ENCODE measurements at regions not wholly inside any gene's neighbourhood (a gene's known extent, or its start where the extent isn't known, plus 50 kb on each side); places are given as distances from the start of the nearest gene placed in this dataset.

DNA sequence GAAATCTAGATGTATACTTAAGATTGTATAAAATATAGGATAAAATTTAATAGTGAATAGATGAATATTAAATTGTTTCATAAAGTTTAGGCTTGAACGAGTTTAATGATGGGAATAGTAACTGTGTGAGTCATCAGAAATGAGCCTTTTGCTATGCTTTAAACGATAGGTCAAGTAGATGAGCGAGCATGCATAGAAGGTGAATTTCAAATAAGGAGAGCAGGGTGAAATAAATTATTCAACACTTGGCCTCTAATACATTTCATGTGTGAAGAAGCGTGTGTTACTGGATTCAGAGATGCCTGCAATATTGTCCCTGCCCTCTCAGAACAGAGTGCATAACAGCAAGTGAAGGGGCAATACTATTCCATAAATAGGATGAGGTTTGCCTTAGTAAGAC is 74.4 kb upstream of the EYA4 start:
- no peaks in the 10 kb centered on the region for H3K4me1 ChIP-seq
- H3K27me3 ChIP-seq (replicated peaks in 1 of 7): no peaks in the 10 kb centered on the region
- no peak overlapping the region for H3K27ac ChIP-seq
- 59 to 76% (median 68%) methylated on average over 4 of the region's 4 CpGs for WGBS, 5 donors
- TF ChIP-seq POLR2A (IDR thresholded peaks at IDR 0.05) (no peak), POLR2AphosphoS5 (IDR thresholded peaks at IDR 0.05) (no peak)
- no peak overlapping the region for H3K4me3 ChIP-seq
- intact Hi-C loops (cut with DNase I; ENCODE audit: low total_unique reads): no loop called here
- DNase-seq: no peak
- H3K36me3 ChIP-seq: no peaks in the 10 kb centered on the region
- peaks cover 0 to 2% (median 0%) of the 10 kb centered on the region in 8 donors for H3K9me3 ChIP-seq

DNA sequence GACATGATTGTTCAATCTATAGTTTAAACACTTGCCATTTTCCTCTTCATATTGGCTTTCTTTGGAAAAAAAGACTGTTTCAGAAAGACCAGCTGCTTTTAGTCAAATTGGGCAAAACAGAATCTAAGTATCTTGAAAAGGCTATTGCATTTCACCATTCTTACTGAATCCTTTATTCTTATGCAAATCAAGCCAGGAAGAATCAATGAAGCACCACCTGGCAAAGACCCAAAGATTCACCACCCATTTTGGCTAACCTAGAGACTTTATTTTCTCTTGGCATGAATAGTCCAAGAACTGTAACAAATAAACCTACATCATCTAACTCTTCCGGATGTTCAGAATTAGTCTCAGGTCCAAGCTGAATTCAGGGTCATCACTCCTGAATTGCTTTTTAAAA is 71.3 kb upstream of the EYA4 start:
- no peaks in the 10 kb centered on the region for H3K36me3 ChIP-seq
- H3K27ac ChIP-seq: no peak overlapping the region
- H3K4me1 ChIP-seq: no peaks in the 10 kb centered on the region
- H3K4me3 ChIP-seq: no peak overlapping the region
- intact Hi-C loops (cut with DNase I; ENCODE audit: low total_unique reads): no loop called here
- no peaks in the 10 kb centered on the region for H3K27me3 ChIP-seq (replicated peaks in 1 of 7)
- no peak for TF ChIP-seq POLR2A (IDR thresholded peaks at IDR 0.05)
- TF ChIP-seq, protein P1, sequence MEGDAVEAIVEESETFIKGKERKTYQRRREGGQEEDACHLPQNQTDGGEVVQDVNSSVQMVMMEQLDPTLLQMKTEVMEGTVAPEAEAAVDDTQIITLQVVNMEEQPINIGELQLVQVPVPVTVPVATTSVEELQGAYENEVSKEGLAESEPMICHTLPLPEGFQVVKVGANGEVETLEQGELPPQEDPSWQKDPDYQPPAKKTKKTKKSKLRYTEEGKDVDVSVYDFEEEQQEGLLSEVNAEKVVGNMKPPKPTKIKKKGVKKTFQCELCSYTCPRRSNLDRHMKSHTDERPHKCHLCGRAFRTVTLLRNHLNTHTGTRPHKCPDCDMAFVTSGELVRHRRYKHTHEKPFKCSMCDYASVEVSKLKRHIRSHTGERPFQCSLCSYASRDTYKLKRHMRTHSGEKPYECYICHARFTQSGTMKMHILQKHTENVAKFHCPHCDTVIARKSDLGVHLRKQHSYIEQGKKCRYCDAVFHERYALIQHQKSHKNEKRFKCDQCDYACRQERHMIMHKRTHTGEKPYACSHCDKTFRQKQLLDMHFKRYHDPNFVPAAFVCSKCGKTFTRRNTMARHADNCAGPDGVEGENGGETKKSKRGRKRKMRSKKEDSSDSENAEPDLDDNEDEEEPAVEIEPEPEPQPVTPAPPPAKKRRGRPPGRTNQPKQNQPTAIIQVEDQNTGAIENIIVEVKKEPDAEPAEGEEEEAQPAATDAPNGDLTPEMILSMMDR (IDR thresholded peaks at IDR 0.05 in 8 of 11, conservative IDR thresholded peaks at IDR 0.05 in 3 of 11): no peak
- TF ChIP-seq POLR2AphosphoS5 (IDR thresholded peaks at IDR 0.05): no peak
- no peak for DNase-seq
- 86 to 95% (median 90%) methylated on average over 1 of the region's 1 CpG for WGBS, 5 donors
- H3K9me3 ChIP-seq: peaks cover 0 to 19% (median 14%) of the 10 kb centered on the region in 8 donors

DNA sequence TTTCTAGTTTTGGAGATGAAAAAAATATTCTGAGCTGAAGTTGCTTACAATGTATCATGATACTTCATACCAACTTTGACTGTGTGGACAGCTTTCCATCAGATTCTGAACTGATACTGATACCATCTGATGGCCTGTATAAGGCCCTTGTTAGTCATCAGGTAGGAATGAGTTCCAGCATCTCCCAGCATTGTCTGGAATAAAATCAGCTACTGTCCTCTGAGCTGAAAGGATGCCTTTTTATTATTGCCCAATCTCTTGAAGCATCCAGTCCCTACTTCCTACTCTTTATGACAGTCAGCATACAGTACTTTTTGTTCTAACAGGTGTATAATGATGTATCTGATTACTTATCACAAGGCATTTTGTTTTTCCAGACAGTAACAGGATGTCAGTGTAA is 70.6 kb upstream of the EYA4 start:
- DNase-seq: no peak
- intact Hi-C loops (cut with DNase I; ENCODE audit: low total_unique reads): no loop called here
- H3K27ac ChIP-seq: no peak overlapping the region
- H3K4me3 ChIP-seq: no peak overlapping the region
- H3K27me3 ChIP-seq (replicated peaks in 1 of 7): no peaks in the 10 kb centered on the region
- peaks cover 0 to 19% (median 14%) of the 10 kb centered on the region in 8 donors for H3K9me3 ChIP-seq
- no peaks in the 10 kb centered on the region for H3K36me3 ChIP-seq
- TF ChIP-seq POLR2AphosphoS5 (IDR thresholded peaks at IDR 0.05) (no peak), POLR2A (IDR thresholded peaks at IDR 0.05) (no peak)
- TF ChIP-seq, protein P1 (IDR thresholded peaks at IDR 0.05 in 8 of 11, conservative IDR thresholded peaks at IDR 0.05 in 3 of 11): no peak
- no peaks in the 10 kb centered on the region for H3K4me1 ChIP-seq

DNA sequence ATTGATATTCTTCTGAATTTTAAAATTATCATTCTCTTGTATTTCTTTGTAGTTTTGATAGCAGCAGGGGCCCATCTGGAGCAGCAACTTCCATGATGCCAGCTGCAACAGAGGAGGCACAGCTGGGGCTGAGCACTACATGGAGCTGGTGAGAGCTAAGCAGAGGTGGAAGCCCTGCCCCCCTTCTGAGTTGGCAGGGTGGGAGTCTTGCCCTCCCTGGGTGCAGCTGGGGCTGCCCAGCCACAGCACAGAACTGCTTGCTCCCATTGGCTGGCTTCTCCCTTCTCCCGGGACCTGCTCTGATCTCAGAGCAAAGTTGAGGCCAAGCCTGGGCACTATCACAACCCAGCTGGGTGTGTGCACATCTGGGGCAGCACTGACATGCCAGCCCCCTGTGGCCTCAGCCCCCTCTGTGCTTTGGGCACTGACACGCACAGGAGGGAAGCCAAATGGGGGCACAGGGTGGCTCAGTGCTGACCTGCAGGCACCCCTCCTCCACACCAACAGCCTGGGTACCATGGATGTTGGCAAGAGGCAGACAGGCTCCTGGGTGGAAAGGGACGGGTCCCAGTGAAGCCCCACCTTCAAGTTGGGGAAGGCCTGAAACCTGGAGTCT is 69.1 kb upstream of the EYA4 start:
- WGBS, 5 donors: 42 to 94% (median 65%) methylated on average over 1 to 3 of the region's 3 CpGs
- TF ChIP-seq POLR2AphosphoS5 (IDR thresholded peaks at IDR 0.05): no peak
- no peak for TF ChIP-seq POLR2A (IDR thresholded peaks at IDR 0.05)
- TF ChIP-seq, protein P1 (IDR thresholded peaks at IDR 0.05 in 8 of 11, conservative IDR thresholded peaks at IDR 0.05 in 3 of 11): no peak
- Histone ChIP-seq H3K9me3 (peaks cover 0 to 19% (median 14%) of the 10 kb centered on the region in 8 donors), H3K27ac (no peak overlapping the region), H3K27me3 (replicated peaks in 1 of 7) (no peaks in the 10 kb centered on the region), H3K36me3 (no peaks in the 10 kb centered on the region), H3K4me1 (no peaks in the 10 kb centered on the region), H3K4me3 (no peak overlapping the region)
- intact Hi-C loops (cut with DNase I; ENCODE audit: low total_unique reads): no loop called here
- DNase-seq: no peak

DNA sequence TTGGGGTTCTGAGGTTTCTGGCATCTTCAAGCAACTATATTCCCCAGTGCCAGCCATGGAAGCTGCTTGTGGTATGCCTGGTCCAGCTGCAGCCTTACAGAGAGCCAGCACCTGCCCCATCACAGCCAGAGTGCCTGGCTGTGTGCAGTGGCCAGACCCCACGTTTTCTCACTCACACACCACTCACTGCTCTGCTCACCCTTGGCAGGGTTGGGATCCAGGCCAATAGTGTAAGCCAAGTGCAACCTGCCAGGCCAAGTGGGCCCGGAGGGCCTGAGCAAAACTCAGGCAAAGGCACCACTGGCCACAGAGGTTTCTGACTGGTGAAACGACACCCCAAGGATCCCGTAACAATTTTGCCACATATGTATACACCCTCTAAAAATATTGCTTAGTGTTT is 67.9 kb upstream of the EYA4 start:
- 70 to 87% (median 82%) methylated on average over 4 of the region's 4 CpGs for WGBS, 5 donors
- H3K4me3 ChIP-seq: no peak overlapping the region
- H3K9me3 ChIP-seq: peaks cover 0 to 20% (median 14%) of the 10 kb centered on the region in 8 donors
- TF ChIP-seq POLR2A (IDR thresholded peaks at IDR 0.05): no peak
- TF ChIP-seq, protein P1 (IDR thresholded peaks at IDR 0.05 in 8 of 11, conservative IDR thresholded peaks at IDR 0.05 in 3 of 11): no peak
- no peak for TF ChIP-seq POLR2AphosphoS5 (IDR thresholded peaks at IDR 0.05)
- DNase-seq: no peak
- H3K36me3 ChIP-seq: no peaks in the 10 kb centered on the region
- intact Hi-C loops (cut with DNase I; ENCODE audit: low total_unique reads): no loop called here
- H3K4me1 ChIP-seq: no peaks in the 10 kb centered on the region
- H3K27me3 ChIP-seq (replicated peaks in 1 of 7): no peaks in the 10 kb centered on the region
- H3K27ac ChIP-seq: no peak overlapping the region

All from spleen (tissue), 11 donors.